Heart left ventricle (tissue), 16 donors: ENCODE measurements at regions not wholly inside any gene's neighbourhood (a gene's known extent, or its start where the extent isn't known, plus 50 kb on each side); places are given as distances from the start of the nearest gene placed in this dataset.

Experiments used
- ATAC-seq, 4 donors: fragments of 200-7000 bp; cut with Tn5 transposase; one replicate each; pipeline ENCODE4 v1.9.1; 2020 to 2022; ENCODE audit warnings: moderate library complexity in 4 of 4, mild to moderate bottlenecking in 3 of 4, moderate number of reproducible peaks in 1 of 4
- DNase-seq, 5 donors: peaks; one replicate each; pipeline ENCODE4 v3.0.0-alpha.2; 2020
- H3K27ac ChIP-seq, 12 donors: fragments of 200-600 bp; sonication (generic) in 4 of 12; one replicate each; pipeline versions ENCODE4 v1.5.0 to v1.8.0; 2016 to 2022; ENCODE audit warnings: mild to moderate bottlenecking in 2 of 12
- H3K27me3 ChIP-seq, 9 donors: fragments of 200-600 bp; sonication (generic) in 2 of 9; one replicate each; pipeline versions ENCODE4 v1.5.1 to v1.8.0; 2016 to 2022; ENCODE audit warnings: mild to moderate bottlenecking in 3 of 9
- H3K36me3 ChIP-seq, 9 donors: fragments of 200-600 bp; sonication (generic) in 2 of 9; one replicate each; pipeline versions ENCODE4 v1.5.0 to v1.8.0; 2018 to 2022; ENCODE audit warnings: mild to moderate bottlenecking in 2 of 9
- H3K4me1 ChIP-seq, 12 donors: fragments of 200-600 bp; sonication (generic) in 4 of 12; one replicate each; pipeline versions ENCODE4 v1.5.0 to v1.8.0; 2016 to 2022; ENCODE audit warnings: mild to moderate bottlenecking in 3 of 12
- H3K4me3 ChIP-seq, 12 donors: fragments of 200-600 bp; sonication (generic) in 4 of 12; one replicate each; pipeline versions ENCODE4 v1.5.0 to v1.8.0; 2017 to 2022; ENCODE audit warnings: mild to moderate bottlenecking in 9 of 12, moderate library complexity in 4 of 12
- H3K9me3 ChIP-seq, 12 donors: fragments of 200-600 bp; sonication (generic) in 4 of 12; one replicate each; pipeline versions ENCODE4 v1.5.0 to v1.8.0; 2016 to 2022; ENCODE audit warnings: mild to moderate bottlenecking in 1 of 12
- CTCF ChIP-seq, 12 donors: fragments of 200-600 bp; sonication (generic) in 4 of 12; IDR thresholded peaks; one replicate each; pipeline versions ENCODE4 v1.5.0 to v1.8.0; 2018 to 2022; ENCODE audit warnings: antibody characterized with exemption in 12 of 12, mild to moderate bottlenecking in 5 of 12
- POLR2A ChIP-seq, 2 donors: fragments of 450-650 bp; IDR thresholded peaks; one replicate each; pipeline ENCODE4 v1.6.1; 2017; ENCODE audit warnings: antibody characterized with exemption in 2 of 2, mild to moderate bottlenecking in 2 of 2, moderate library complexity in 2 of 2
- WGBS, 4 donors: extraction: QIAGEN DNeasy Blood & Tissue Kit in 2 of 4; methylation state at CpG; one replicate each; pipeline versions ENCODE4 v1.1.5 to v1.1.7; 2013 to 2018; 5-methylcytosine and 5-hydroxymethylcytosine counted together
- intact Hi-C, 10 donors: fragments of 100-400 bp; cut with DNase I; formaldehyde crosslinking; loops; one replicate each; pipeline versions ENCODE4 v1.11.1 to v1.14.2; 2022
- donor health status: ischemic (EF 13 %, LVEDD 7.1; RV severe dilation, severe dysfunction).
- donor health status: healthy with polysubstance abuse.
- donor health status: DM: no; HTN: yes; CAD: no.
- donor health status: DM: no; HTN: no; CAD: no.
- donor health status: ischemic (EF 25% LVEDD 6.9; RV normal size, moderate dysfunction).
- donor health status: ischemic (EF 25% LVEDD 5.7; RV mildly dilated, moderate dysfunction).
- donor health status: healthy.
- donor health status: DM: yes; HTN: yes; CAD: no.
- donor health status: ischemic (EF 35%, LVEDD 5.7; RV mildly dilated, moderate dysfunction).
- donor health status: nonischemic (EF 11% LVEDD 7.7; RV severe dilation, severe dysfunction).
- donor health status: DM: yes; HTN: yes; CAD: no.
- donor health status: PGD.
- donor health status: ischemic (EF 29% LVEDD 5.4; RV normal size, mild dysfunction).
- donor health status: nonischemic (EF 23%, LVEDD 6.1; RV moderate dilation, normal function).

DNA sequence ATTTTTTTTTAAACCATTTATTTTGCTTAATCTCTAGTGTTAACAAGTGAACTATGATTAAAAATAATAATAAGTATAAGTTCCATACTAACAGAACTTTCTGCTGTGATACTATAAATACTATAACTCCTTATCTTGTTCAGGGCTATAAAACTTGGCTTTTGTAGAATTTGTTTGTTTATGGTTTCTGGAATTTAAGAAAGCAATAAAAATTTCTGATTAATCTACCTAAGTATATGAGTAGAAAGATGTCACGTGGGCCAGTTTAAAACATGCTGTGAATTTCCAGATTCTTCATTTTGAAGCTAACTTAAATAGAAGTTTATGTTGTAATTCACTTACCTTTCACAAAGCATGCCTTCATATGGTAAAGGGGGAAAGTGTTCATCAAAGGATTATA is 1236.3 kb upstream of the ACVR2A start:
- TF ChIP-seq POLR2A (IDR thresholded peaks at IDR 0.05) (no peak), CTCF (IDR thresholded peaks at IDR 0.05) (no peak)
- H3K4me3 ChIP-seq: no peak overlapping the region

DNA sequence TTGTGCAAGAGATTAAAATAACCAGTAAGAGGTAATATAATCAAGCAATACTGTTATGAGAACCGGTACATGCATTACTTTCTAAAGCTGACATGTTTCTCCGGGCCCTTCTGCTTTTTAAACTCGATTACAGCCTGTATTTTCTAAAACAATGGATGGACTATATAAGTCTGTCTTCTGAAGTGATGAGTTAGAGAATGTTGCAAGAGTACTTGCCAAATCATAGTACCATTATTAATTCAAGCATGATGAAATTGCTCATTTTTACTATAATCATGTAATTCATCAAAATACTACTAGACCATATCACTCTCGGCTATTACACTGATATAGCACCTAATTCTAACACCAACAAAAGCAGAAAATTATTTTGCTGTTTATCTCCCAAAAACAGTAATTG is 1240.3 kb upstream of the ACVR2A start:
- TF ChIP-seq POLR2A (IDR thresholded peaks at IDR 0.05) (no peak), CTCF (IDR thresholded peaks at IDR 0.05) (no peak)
- intact Hi-C loops: no loop called here
- H3K36me3 ChIP-seq: no peaks in the 10 kb centered on the region
- no peak overlapping the region for H3K4me3 ChIP-seq
- H3K4me1 ChIP-seq: no peaks in the 10 kb centered on the region
- 79 to 89% (median 83%) methylated on average over 4 of the region's 4 CpGs for WGBS, 4 donors
- H3K27ac ChIP-seq: no peak overlapping the region
- DNase-seq: no peak
- H3K27me3 ChIP-seq: no peaks in the 10 kb centered on the region
- ATAC-seq: no peak
- H3K9me3 ChIP-seq: no peaks in the 10 kb centered on the region

More for the DNA sequence above, 1236.3 kb upstream of the ACVR2A start:
- Histone ChIP-seq H3K27me3 (no peaks in the 10 kb centered on the region), H3K27ac (no peak overlapping the region), H3K9me3 (peaks cover 0 to 2% (median 0%) of the 10 kb centered on the region in 12 donors), H3K36me3 (no peaks in the 10 kb centered on the region), H3K4me1 (no peaks in the 10 kb centered on the region)
- ATAC-seq: no peak
- WGBS, 4 donors: 68 to 84% (median 79%) methylated on average over 1 of the region's 1 CpG
- intact Hi-C loops: no loop called here
- no peak for DNase-seq

DNA sequence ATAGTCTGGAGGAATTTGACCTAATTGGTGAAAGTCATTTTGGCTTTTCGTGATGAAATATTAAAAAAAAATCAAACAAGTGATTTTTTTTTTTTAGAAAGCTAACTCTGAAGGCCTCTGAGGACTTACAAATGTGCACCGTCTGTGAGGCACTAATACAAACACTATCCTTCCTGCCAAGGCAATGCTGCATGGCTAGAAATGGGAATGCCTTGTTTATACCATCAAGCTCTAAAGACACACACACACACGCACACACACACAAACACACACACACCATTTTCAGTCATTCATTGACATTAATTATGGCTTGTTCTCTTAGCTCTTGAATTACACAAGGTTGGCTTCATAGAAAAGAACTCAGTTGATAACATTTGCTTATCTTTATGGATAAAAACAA is 1242.0 kb upstream of the ACVR2A start:
- no peaks in the 10 kb centered on the region for H3K4me1 ChIP-seq
- intact Hi-C loops: no loop called here
- ATAC-seq: no peak
- no peak for TF ChIP-seq POLR2A (IDR thresholded peaks at IDR 0.05)
- TF ChIP-seq CTCF (IDR thresholded peaks at IDR 0.05): no peak
- DNase-seq: no peak
- no peaks in the 10 kb centered on the region for H3K36me3 ChIP-seq
- WGBS, 4 donors: 58 to 69% (median 65%) methylated on average over 3 of the region's 3 CpGs
- no peaks in the 10 kb centered on the region for H3K27me3 ChIP-seq
- no peak overlapping the region for H3K27ac ChIP-seq
- H3K9me3 ChIP-seq: no peaks in the 10 kb centered on the region
- H3K4me3 ChIP-seq: no peak overlapping the region

- intact Hi-C loops: no loop called here
- Histone ChIP-seq H3K4me3 (no peak overlapping the region), H3K27ac (no peak overlapping the region), H3K27me3 (no peaks in the 10 kb centered on the region), H3K36me3 (no peaks in the 10 kb centered on the region), H3K9me3 (no peaks in the 10 kb centered on the region), H3K4me1 (no peaks in the 10 kb centered on the region)
- DNase-seq (no peak), ATAC-seq (no peak)
- no peak for TF ChIP-seq CTCF (IDR thresholded peaks at IDR 0.05)
- no peak for TF ChIP-seq POLR2A (IDR thresholded peaks at IDR 0.05)
Observed at GRCh38 chr2:146602383-146602782, 1242.4 kb upstream of the ACVR2A start.
